KMS-11 (cell line): ENCODE measurements at regions not wholly inside any gene's neighbourhood (a gene's known extent, or its start where the extent isn't known, plus 50 kb on each side); places are given as distances from the start of the nearest gene placed in this dataset.

ENCODE experiments used
- H2AFZ ChIP-seq: fragments of 200-600 bp; sonication (generic); 2 replicates; pipeline ENCODE4 v1.6.1; 2016; ENCODE audit warnings: antibody characterized with exemption, mixed run types, low read depth
- H3K27ac ChIP-seq: fragments of 200-600 bp; sonication (generic); 2 replicates; pipeline ENCODE4 v1.6.1; 2016; ENCODE audit warnings: mild to moderate bottlenecking, mixed run types
- H3K27me3 ChIP-seq: fragments of 200-600 bp; sonication (generic); 2 replicates; pipeline ENCODE4 v1.6.1; 2017; ENCODE audit warnings: mild to moderate bottlenecking, low read depth, mixed run types, moderate library complexity; ENCODE audit not compliant: insufficient read depth
- H3K36me3 ChIP-seq: fragments of 200-600 bp; sonication (generic); 2 replicates; pipeline ENCODE4 v1.6.1; 2017; ENCODE audit warnings: mild to moderate bottlenecking, mixed run types; ENCODE audit not compliant: insufficient read depth
- H3K4me1 ChIP-seq: fragments of 200-600 bp; sonication (generic); 2 replicates; pipeline ENCODE4 v1.6.1; 2016; ENCODE audit warnings: mild to moderate bottlenecking, low read depth, mixed run types; ENCODE audit not compliant: poor library complexity, severe bottlenecking
- H3K4me2 ChIP-seq: fragments of 200-600 bp; sonication (generic); 2 replicates; pipeline ENCODE4 v1.7.0; 2016; ENCODE audit warnings: mild to moderate bottlenecking, mixed run types
- H3K4me3 ChIP-seq: fragments of 200-600 bp; sonication (generic); IDR thresholded peaks from 2 replicates; pipeline ENCODE4 v1.6.1; 2017; ENCODE audit warnings: low read depth, low read length, mixed read lengths; ENCODE audit not compliant: insufficient read depth
- H3K79me2 ChIP-seq: fragments of 200-600 bp; sonication (generic); 2 replicates; pipeline ENCODE4 v1.6.1; 2016; ENCODE audit warnings: low read depth, mixed run types; ENCODE audit not compliant: insufficient read depth
- H3K9ac ChIP-seq: fragments of 200-600 bp; sonication (generic); 2 replicates; pipeline ENCODE4 v1.6.1; 2016; ENCODE audit warnings: mild to moderate bottlenecking, mixed run types
- H4K20me1 ChIP-seq: fragments of 200-600 bp; sonication (generic); 2 replicates; pipeline ENCODE4 v1.6.1; 2016; ENCODE audit warnings: mild to moderate bottlenecking, mixed run types; ENCODE audit not compliant: insufficient read depth
- CTCF ChIP-seq: fragments of 200-600 bp; sonication (generic); conservative IDR thresholded peaks from 2 replicates; pipeline ENCODE4 v1.6.1; 2017; ENCODE audit warnings: low read depth, mild to moderate bottlenecking, antibody characterized with exemption, low read length, moderate library complexity, mixed read lengths

GRCh38 chr1:43036932-43037331, 78.3 kb upstream of the SLC2A1 start:
- Histone ChIP-seq H4K20me1 (no peaks in the 10 kb centered on the region), H2AFZ (no peak overlapping the region), H3K36me3 (no peaks in the 10 kb centered on the region), H3K9ac (no peak overlapping the region), H3K27me3 (no peaks in the 10 kb centered on the region), H3K4me2 (no peak overlapping the region), H3K79me2 (no peaks in the 10 kb centered on the region), H3K4me3 (no peak overlapping the region), H3K27ac (no peak overlapping the region), H3K4me1 (no peaks in the 10 kb centered on the region)
- no peak for TF ChIP-seq CTCF

GRCh38 chr1:43035821-43036741, 77.4 kb upstream of the SLC2A1 start:
- no peak overlapping the region for H3K27ac ChIP-seq

GRCh38 chr1:43034778-43035177, 76.1 kb upstream of the SLC2A1 start:
- no peaks in the 10 kb centered on the region for H4K20me1 ChIP-seq
- no peaks in the 10 kb centered on the region for H3K36me3 ChIP-seq
- no peak overlapping the region for H3K27ac ChIP-seq
- H3K4me2 ChIP-seq: no peak overlapping the region
- no peak overlapping the region for H3K4me3 ChIP-seq
- H3K4me1 ChIP-seq: no peaks in the 10 kb centered on the region
- H3K27me3 ChIP-seq: no peaks in the 10 kb centered on the region
- no peak overlapping the region for H2AFZ ChIP-seq
- TF ChIP-seq CTCF: no peak
- no peak overlapping the region for H3K9ac ChIP-seq
- H3K79me2 ChIP-seq: no peaks in the 10 kb centered on the region

More at GRCh38 chr1:43035821-43036741, 77.4 kb upstream of the SLC2A1 start:
- no peak overlapping the region for H3K4me2 ChIP-seq
- no peak for TF ChIP-seq CTCF
- no peak overlapping the region for H2AFZ ChIP-seq
- H3K4me3 ChIP-seq: no peak overlapping the region
- no peaks in the 10 kb centered on the region for H3K27me3 ChIP-seq
- no peaks in the 10 kb centered on the region for H4K20me1 ChIP-seq
- no peaks in the 10 kb centered on the region for H3K79me2 ChIP-seq
- H3K4me1 ChIP-seq: no peaks in the 10 kb centered on the region
- H3K36me3 ChIP-seq: no peaks in the 10 kb centered on the region
- H3K9ac ChIP-seq: no peak overlapping the region

GRCh38 chr1:43034195-43034658, 75.6 kb upstream of the SLC2A1 start:
- Histone ChIP-seq H3K36me3 (no peaks in the 10 kb centered on the region), H3K9ac (no peak overlapping the region), H2AFZ (no peak overlapping the region), H3K4me2 (no peak overlapping the region), H3K27me3 (no peaks in the 10 kb centered on the region), H4K20me1 (no peaks in the 10 kb centered on the region), H3K27ac (no peak overlapping the region), H3K79me2 (no peaks in the 10 kb centered on the region), H3K4me1 (no peaks in the 10 kb centered on the region), H3K4me3 (no peak overlapping the region)
- no peak for TF ChIP-seq CTCF
